GM12873 (cell line): ENCODE measurements at regions not wholly inside any gene's neighbourhood (a gene's known extent, or its start where the extent isn't known, plus 50 kb on each side); places are given as distances from the start of the nearest gene placed in this dataset.

Experiments
- TF ChIP-seq, protein P1 (sequence below): IDR thresholded peaks from 2 replicates; pipeline ENCODE4 v1.5.1; 2012; ENCODE audit warnings: low read depth, mild to moderate bottlenecking, moderate library complexity, low read length, control low read depth; ENCODE audit not compliant: insufficient read depth; ENCODE audit errors: missing control alignments

DNA sequence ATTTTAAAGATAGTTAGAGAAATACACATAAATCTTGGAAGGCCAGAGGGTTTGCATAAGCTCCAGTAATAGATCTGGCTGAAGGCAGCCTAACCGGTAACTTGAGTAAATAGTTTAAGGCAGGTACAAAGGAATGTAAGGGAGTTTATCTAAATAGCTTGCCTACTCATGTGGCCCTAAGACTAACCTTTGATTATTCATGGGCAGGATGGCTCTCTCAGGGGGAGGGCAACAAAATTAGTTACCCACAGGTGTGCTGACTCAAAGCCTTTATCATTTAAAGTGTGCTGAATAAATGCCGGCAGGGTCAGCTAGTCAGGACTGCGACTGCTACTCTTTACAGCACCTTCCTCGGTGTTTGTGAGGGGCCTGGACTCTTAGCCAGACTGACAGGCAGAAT lies 761.3 kb upstream of the KIF2B start:
- TF ChIP-seq, protein P1, sequence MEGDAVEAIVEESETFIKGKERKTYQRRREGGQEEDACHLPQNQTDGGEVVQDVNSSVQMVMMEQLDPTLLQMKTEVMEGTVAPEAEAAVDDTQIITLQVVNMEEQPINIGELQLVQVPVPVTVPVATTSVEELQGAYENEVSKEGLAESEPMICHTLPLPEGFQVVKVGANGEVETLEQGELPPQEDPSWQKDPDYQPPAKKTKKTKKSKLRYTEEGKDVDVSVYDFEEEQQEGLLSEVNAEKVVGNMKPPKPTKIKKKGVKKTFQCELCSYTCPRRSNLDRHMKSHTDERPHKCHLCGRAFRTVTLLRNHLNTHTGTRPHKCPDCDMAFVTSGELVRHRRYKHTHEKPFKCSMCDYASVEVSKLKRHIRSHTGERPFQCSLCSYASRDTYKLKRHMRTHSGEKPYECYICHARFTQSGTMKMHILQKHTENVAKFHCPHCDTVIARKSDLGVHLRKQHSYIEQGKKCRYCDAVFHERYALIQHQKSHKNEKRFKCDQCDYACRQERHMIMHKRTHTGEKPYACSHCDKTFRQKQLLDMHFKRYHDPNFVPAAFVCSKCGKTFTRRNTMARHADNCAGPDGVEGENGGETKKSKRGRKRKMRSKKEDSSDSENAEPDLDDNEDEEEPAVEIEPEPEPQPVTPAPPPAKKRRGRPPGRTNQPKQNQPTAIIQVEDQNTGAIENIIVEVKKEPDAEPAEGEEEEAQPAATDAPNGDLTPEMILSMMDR = no peak

DNA sequence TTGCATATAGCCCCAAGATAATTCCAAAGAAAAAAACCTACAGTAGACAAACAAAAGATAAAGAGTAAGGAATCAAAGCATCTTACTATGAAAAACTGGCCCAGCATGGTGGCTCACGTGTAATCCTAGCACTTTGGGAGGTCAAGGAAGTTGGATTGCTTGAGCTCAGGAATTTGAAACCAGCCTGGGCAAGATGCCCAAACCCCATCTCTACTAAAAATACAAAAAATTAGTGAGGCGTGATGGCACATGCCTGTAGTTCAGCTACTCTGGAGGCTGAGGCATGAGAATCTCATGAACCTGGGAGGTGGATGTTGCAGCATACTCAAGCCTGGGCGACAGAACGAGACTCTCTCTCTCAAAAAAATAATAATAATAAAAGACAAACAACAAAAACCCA lies 764.7 kb upstream of the KIF2B start:
- TF ChIP-seq, protein P1 = no peak

DNA sequence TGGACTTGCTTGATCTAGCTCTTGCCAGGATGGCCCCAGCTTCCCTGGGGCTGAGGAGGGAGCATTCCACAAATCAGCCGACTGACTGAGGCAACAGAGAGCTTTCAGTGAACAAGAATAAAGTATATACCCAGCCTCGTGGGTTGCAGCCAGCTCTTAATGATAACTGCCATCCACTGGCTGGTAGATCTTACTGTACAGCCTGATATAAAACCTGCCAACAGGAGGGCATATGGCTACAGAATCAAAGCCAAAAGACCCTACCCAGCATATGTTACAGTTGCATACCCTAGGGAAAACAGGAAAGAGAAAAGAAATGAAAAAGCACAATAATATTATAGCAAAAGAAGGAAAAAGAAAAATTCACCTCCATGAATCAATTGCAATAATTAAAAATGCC lies 775.9 kb upstream of the KIF2B start:
- TF ChIP-seq, protein P1 = no peak

DNA sequence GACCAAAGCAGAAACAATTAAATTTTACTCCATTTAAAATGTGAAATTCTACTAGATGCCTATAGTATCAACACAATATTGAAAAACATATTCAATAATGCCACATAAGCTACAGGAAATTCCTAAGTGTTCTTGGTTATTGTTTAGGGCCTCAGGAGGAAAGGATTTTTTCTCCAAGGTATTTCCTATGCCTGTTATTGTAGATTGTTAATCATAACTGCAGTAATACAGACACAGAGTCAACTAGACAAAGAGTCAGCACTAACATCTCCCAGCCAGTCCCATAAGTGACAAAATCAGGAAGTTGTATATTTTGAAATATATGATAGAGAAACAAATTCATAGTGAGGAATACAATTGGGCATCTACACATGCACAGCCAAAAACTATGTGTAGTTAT lies 782.7 kb upstream of the KIF2B start:
- TF ChIP-seq, protein P1 = no peak

DNA sequence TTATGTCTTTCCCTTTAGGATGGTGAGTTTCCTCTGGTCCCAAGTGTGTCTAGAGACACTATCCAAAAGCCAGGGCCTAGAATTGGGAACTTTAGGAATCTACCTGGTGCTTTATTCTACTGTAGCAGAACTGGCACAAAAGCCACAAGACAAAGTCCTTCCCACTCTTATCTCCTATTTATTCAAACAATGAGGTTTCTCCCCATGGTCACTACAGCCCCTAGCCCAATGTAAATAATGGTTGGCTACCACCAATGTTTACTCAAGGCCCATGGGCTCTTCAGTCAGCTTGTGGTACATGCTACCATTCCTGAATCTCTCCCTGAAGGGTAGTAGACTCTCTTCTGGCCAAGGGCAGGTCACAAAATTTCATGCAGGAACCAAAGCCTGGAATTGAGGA lies 789.4 kb upstream of the KIF2B start:
- TF ChIP-seq, protein P1 = no peak

DNA sequence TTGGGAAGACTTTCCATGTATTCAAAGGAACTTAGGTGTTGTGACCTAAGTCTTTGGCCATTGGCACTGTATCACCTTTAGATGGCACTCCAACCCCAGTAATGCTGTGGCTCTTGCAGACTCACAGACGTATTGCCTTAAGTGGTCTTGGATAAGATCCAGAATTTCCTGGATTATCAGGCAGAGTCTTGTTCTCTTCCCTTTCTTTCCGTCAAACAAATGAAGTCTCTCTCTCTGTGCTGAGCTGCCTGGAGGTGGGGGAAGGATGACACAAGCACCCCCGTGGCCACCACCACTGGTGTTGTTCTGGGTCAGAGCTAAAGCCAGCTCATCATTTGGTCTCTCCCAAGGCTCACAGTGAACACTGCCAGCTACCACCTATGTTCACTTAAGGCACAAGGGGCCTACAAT lies 789.9 kb upstream of the KIF2B start:
- TF ChIP-seq, protein P1 = peak; percentile 38

DNA sequence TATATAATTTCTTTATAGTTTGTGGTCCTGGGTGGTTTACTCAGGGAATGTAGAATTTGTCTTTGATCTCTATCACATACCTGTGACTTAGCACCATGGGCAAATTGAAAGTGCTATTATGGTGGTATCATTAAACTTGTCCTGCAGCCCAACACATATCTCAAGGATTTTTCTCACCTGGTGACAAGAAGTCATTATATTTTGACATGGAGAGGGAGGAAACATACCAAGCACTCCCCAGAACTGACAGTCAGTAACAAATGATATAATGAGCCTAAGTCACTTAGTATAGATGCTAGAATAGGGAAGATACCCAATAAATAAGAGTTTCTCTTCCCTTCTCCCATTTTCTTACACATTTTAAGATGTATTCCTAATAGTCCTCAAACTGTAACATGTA lies 805.5 kb upstream of the KIF2B start:
- TF ChIP-seq, protein P1 = no peak
